Medulla oblongata (tissue), 1 donor: ENCODE measurements at regions not wholly inside any gene's neighbourhood (a gene's known extent, or its start where the extent isn't known, plus 50 kb on each side); places are given as distances from the start of the nearest gene placed in this dataset.

Experiments
- DNase-seq: peaks from one replicate; pipeline ENCODE4 v3.0.0-alpha.2; 2015; ENCODE audit errors: extremely low spot score

GRCh38 chr10:88108115-88108610 is 244.7 kb downstream of the PTEN start:
- peak; percentile 71 for DNase-seq

GRCh38 chr10:88110355-88110754 is 246.9 kb downstream of the PTEN start:
- no peak for DNase-seq

GRCh38 chr10:88110822-88111221 is 247.4 kb downstream of the PTEN start:
- DNase-seq: no peak

- no peak for DNase-seq
Measured at GRCh38 chr10:88111294-88111693, 247.9 kb downstream of the PTEN start.

- no peak for DNase-seq
Measured at GRCh38 chr10:88113232-88113631, 249.8 kb downstream of the PTEN start.

DNA sequence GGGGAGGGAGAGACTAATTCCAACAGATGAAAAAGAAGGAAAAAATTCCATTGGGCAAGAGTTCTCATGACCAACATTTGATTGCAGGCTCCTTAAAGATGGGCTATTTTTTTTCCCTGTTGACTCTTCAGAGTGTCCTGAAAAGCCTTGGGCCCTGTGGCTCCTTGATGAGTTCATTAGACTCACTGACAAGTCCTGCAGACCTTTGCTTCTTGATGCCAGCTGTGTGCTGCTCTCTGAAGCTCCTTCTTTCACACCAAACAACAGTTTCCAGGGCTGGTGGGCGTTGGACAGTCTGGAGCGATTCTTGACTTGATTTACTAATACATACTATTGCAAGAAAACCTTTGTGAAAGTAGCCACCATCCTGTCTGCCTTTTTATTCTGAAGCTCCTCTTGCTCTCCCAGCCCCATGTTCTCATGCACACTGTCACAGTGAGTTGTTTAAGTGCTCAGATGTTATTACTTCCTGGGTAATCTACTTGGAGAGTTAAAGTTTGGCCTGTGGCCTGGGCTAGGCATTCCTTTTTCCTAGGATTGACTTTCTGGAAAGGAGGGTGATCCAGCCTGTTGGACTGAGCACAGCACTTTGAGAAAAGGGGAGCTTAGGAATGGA is 250.3 kb downstream of the PTEN start:
- DNase-seq: no peak

- peak; percentile 26 for DNase-seq
Measured at GRCh38 chr10:88114368-88114767, 250.9 kb downstream of the PTEN start.

DNA sequence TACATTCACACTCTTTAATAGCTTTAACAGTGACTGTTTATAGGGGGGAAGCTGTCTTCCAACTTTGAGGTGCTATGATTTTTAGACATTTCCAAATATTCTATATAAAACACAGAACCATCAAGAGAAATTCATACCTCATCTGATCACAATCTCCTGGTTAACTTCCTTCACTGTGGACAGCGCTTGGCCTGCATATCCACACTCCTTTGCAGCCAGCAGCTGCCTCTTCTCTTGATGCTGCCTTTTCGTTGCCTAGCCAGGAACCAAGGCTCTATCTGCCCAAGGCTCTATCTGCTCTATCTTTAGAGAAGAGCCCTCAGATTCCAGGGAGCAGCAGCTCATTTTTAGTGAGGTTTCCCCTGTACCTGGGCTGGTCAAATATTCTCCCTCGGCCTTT is 252.0 kb downstream of the PTEN start:
- DNase-seq: no peak

GRCh38 chr10:88115968-88116367 is 252.5 kb downstream of the PTEN start:
- DNase-seq: no peak

GRCh38 chr10:88116481-88116880 is 253.1 kb downstream of the PTEN start:
- DNase-seq: peak; percentile 17

GRCh38 chr10:88116971-88117626 is 253.7 kb downstream of the PTEN start:
- DNase-seq: no peak

GRCh38 chr10:88117869-88118632 is 254.6 kb downstream of the PTEN start:
- peak; percentile 30 for DNase-seq

DNA sequence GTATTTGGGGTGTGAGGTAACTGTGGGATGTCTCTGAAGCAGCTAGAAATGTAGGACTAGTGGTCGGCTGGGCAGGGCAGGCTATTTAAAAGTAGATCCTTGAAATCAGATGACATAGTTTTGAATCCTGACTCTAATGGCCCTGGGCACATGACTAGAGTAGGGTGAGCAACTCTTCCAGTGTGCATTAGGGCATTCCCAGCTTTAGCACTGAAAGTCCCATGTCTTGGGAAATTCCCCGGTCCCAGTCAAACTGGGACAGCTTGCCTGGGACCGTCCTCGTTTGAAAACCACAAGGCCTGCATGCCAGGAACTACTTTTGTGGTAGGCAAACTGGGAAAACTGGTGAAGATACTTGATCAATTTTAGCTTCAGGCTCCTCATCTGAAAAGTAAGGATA is 255.3 kb downstream of the PTEN start:
- DNase-seq: no peak

DNA sequence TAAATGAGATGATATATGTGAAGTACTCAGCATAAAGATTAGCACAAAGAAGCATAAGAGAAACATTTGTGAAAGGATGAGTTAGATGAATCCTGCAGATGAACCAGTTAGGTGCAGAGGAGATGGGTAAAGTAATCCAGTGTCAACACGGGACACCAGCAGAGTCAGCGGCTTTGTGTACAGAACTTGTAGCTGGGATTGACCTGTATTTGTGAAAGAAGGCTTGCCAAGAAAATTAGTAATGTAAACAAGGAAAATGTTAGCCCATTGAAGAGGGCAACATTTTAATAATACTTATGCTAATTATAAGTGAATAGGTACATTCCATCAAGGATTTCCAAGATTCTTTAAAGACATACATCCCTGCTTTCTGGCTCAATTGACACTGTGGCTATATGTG is 255.7 kb downstream of the PTEN start:
- no peak for DNase-seq

GRCh38 chr10:88120075-88120474 is 256.6 kb downstream of the PTEN start:
- DNase-seq: no peak

GRCh38 chr10:88120599-88121333 is 257.3 kb downstream of the PTEN start:
- DNase-seq: no peak

DNA sequence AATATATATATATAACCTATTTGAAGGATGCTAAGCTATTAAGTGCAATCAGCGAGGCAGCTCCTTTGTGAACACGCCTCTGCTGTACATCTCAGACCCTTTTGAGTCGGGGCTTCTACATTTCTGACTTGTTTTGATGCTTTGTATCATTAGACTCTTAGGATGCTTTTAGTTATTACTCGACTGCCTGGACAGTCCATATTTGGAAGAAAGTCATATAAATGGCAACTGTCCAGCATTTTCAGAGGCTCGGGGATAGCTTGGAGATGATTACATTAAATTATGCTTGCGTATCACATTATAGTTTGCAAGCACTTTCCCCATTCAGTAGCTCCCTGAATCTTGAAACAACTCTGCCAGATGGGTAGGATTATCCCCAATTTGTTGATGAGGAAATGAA is 257.9 kb downstream of the PTEN start:
- DNase-seq: no peak

GRCh38 chr10:88122145-88122544 is 258.7 kb downstream of the PTEN start:
- DNase-seq: no peak

DNA sequence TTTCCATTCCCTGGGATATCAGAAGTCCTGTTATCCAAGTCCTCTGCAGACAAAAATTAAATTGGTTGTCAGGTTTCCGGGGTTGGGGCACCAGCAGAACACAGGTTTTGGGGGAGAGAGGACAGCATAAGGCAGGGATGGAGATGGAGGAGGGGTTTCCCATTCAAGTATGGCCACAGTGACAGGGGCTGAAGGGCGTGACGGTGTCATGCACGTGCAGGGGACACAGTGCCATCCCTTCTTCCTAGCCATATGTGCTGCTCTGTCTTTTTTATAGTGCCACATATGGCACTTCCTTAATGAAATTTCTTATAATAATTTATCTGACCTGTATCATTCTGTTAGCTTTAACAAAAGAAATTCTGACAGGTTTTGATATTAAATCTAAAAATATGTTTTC is 259.2 kb downstream of the PTEN start:
- no peak for DNase-seq

DNA sequence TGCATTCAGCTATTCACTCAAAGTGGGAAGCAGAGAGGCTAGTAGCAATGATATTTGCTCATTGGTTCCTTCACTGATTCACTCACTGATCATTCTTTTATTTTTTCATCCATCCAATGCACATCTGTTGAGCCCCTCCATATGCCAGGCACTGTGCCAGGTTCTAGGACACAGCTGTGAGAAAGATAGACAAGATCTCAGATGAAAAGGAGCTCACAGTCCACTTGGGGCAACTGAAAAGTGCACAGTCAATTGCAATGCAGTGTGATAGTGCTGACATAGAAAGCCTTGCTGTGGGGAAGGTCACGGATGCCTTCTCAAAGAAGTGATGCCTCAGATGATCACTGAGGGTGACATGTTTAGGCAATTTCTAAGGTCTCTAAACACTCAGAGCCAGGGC is 262.3 kb downstream of the PTEN start:
- no peak for DNase-seq

- no peak for DNase-seq
Measured at GRCh38 chr10:88126699-88127098, 263.3 kb downstream of the PTEN start.

GRCh38 chr10:88127269-88127668 is 263.8 kb downstream of the PTEN start:
- no peak for DNase-seq
